SH-SY5Y (cell line): ENCODE measurements at regions not wholly inside any gene's neighbourhood (a gene's known extent, or its start where the extent isn't known, plus 50 kb on each side); places are given as distances from the start of the nearest gene placed in this dataset.

Experiments
- GATA2 ChIP-seq: IDR thresholded peaks from 2 replicates; pipeline ENCODE4 v1.6.1; 2011; ENCODE audit warnings: mild to moderate bottlenecking, low read depth, low read length
- GATA3 ChIP-seq: IDR thresholded peaks from 2 replicates; pipeline ENCODE4 v1.6.1; 2011; ENCODE audit warnings: low read depth, mild to moderate bottlenecking, low read length, moderate library complexity

DNA sequence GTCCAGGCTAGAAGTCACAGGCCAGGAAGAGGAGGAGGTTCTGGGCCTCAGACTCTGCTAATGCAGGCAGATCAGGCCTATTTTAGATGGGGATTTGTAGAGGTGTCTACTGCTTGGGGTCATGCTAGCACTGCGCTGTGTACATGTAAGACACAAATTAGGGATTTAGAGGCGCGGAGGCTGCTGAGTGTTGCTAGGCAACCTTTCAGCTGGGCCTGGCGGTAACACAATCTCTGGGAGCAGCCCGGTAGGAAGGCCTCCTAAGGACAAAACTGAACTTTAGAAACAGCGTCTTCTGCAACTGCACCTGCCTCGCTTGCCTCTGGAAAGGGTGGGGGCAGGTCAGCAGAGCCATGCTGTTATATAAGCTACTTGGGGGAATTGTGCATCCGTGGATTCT lies 147.9 kb downstream of the MACROH2A1 start:
- TF ChIP-seq GATA3, result no peak
- no peak for TF ChIP-seq GATA2
